ENCODE measurements at regions not wholly inside any gene's neighbourhood (a gene's known extent, or its start where the extent isn't known, plus 50 kb on each side); places are given as distances from the start of the nearest gene placed in this dataset.

DNA sequence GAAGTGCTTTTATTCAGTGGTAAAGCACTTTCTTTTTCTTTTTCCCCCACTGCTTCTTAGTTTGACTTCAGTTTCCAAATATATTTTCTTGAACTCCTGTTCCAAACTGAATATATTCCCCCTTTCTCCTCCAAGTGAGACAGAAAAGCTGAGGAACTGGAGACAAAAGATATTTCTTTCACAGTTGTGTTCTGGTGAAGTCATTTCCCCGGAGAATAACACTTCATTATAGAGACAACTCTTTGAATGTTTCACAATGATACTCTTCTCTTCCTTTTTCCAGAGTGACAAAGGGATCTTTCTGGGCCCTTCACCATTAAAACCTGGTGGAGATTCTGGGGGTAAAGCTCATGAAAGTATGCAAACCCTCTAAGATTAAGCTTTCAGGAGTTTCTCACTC, 860.8 kb upstream of the SLITRK5 start:
- no peak for DNase-seq (ENCODE audit: low spot score)
- ATAC-seq = no peak
- H3K27ac Mint-ChIP-seq = no peak overlapping the region
- H3K9me3 Mint-ChIP-seq = no peaks in the 10 kb centered on the region
- H3K36me3 Mint-ChIP-seq = no peaks in the 10 kb centered on the region
- H3K4me3 Mint-ChIP-seq = no peak overlapping the region
- peaks cover 6% of the 10 kb centered on the region for H3K4me1 Mint-ChIP-seq
- ChIA-PET POLR2A (no interaction called here), CTCF (no interaction called here)
- no peak for TF ChIP-seq ZBTB21 (CRISPR knock-in tag; IDR thresholded peaks at IDR 0.05; ENCODE audit: borderline replicate concordance)
- TF ChIP-seq, protein P1, sequence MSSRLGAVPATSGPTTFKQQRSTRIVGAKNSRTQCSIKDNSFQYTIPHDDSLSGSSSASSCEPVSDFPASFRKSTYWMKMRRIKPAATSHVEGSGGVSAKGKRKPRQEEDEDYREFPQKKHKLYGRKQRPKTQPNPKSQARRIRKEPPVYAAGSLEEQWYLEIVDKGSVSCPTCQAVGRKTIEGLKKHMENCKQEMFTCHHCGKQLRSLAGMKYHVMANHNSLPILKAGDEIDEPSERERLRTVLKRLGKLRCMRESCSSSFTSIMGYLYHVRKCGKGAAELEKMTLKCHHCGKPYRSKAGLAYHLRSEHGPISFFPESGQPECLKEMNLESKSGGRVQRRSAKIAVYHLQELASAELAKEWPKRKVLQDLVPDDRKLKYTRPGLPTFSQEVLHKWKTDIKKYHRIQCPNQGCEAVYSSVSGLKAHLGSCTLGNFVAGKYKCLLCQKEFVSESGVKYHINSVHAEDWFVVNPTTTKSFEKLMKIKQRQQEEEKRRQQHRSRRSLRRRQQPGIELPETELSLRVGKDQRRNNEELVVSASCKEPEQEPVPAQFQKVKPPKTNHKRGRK (CRISPR knock-in tag; IDR thresholded peaks at IDR 0.05; ENCODE audit: borderline replicate concordance) = no peak
- no peak for TF ChIP-seq FOXK1 (CRISPR knock-in tag; IDR thresholded peaks at IDR 0.05)
- TF ChIP-seq E2F4 (CRISPR knock-in tag; IDR thresholded peaks at IDR 0.05; ENCODE audit: borderline replicate concordance, low read depth) = no peak
- no peak for TF ChIP-seq ZNF396 (CRISPR knock-in tag; IDR thresholded peaks at IDR 0.05; ENCODE audit: borderline replicate concordance)
- TF ChIP-seq JUN (CRISPR knock-in tag; IDR thresholded peaks at IDR 0.05) = no peak
- TF ChIP-seq OVOL2 (CRISPR knock-in tag; IDR thresholded peaks at IDR 0.05; ENCODE audit: borderline replicate concordance) = no peak
- TF ChIP-seq KAT7 (CRISPR knock-in tag; IDR thresholded peaks at IDR 0.05; ENCODE audit: borderline replicate concordance) = no peak
- no peaks in the 10 kb centered on the region for H3K27me3 Mint-ChIP-seq (ENCODE audit: low read depth)

DNA sequence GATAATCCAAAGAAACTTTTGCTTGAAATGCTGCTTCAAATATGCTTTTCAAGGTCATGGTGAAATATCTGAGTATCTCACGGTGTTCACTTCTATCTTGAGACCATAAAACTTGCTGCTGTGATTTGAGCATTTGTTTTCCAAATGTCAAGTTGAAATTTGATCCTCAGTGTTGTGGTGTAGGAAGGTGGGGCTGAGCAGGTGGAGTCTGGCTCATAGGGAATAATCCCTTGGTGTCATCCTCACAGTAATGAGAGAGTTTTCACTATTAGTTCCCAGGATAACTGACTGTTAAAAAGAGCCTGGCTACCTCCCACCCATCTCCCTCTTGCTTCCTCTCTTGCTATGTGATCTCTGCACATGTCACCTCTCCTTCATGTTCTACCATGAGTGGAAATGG, 858.0 kb upstream of the SLITRK5 start:
- DNase-seq (ENCODE audit: low spot score) = no peak

More for the DNA sequence above, 858.0 kb upstream of the SLITRK5 start:
- H3K9me3 Mint-ChIP-seq = no peaks in the 10 kb centered on the region
- no peak overlapping the region for H3K4me3 Mint-ChIP-seq
- TF ChIP-seq ATF3 (CRISPR knock-in tag; conservative IDR thresholded peaks at IDR 0.05) (no peak), ZNF263 (CRISPR knock-in tag; IDR thresholded peaks at IDR 0.05; ENCODE audit: low read depth) (no peak)
- TF ChIP-seq, protein P2, sequence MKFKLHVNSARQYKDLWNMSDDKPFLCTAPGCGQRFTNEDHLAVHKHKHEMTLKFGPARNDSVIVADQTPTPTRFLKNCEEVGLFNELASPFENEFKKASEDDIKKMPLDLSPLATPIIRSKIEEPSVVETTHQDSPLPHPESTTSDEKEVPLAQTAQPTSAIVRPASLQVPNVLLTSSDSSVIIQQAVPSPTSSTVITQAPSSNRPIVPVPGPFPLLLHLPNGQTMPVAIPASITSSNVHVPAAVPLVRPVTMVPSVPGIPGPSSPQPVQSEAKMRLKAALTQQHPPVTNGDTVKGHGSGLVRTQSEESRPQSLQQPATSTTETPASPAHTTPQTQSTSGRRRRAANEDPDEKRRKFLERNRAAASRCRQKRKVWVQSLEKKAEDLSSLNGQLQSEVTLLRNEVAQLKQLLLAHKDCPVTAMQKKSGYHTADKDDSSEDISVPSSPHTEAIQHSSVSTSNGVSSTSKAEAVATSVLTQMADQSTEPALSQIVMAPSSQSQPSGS (CRISPR knock-in tag; IDR thresholded peaks at IDR 0.05; ENCODE audit: borderline replicate concordance, low read depth) = no peak
- TF ChIP-seq, protein P3, sequence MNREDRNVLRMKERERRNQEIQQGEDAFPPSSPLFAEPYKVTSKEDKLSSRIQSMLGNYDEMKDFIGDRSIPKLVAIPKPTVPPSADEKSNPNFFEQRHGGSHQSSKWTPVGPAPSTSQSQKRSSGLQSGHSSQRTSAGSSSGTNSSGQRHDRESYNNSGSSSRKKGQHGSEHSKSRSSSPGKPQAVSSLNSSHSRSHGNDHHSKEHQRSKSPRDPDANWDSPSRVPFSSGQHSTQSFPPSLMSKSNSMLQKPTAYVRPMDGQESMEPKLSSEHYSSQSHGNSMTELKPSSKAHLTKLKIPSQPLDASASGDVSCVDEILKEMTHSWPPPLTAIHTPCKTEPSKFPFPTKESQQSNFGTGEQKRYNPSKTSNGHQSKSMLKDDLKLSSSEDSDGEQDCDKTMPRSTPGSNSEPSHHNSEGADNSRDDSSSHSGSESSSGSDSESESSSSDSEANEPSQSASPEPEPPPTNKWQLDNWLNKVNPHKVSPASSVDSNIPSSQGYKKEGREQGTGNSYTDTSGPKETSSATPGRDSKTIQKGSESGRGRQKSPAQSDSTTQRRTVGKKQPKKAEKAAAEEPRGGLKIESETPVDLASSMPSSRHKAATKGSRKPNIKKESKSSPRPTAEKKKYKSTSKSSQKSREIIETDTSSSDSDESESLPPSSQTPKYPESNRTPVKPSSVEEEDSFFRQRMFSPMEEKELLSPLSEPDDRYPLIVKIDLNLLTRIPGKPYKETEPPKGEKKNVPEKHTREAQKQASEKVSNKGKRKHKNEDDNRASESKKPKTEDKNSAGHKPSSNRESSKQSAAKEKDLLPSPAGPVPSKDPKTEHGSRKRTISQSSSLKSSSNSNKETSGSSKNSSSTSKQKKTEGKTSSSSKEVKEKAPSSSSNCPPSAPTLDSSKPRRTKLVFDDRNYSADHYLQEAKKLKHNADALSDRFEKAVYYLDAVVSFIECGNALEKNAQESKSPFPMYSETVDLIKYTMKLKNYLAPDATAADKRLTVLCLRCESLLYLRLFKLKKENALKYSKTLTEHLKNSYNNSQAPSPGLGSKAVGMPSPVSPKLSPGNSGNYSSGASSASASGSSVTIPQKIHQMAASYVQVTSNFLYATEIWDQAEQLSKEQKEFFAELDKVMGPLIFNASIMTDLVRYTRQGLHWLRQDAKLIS (CRISPR knock-in tag; IDR thresholded peaks at IDR 0.05; ENCODE audit: borderline replicate concordance) = no peak
- 0 out of 2 replicates have a peak, but pooled peaks have one; percentile 52 for ATAC-seq
- H3K27me3 Mint-ChIP-seq (ENCODE audit: low read depth) = no peaks in the 10 kb centered on the region
- ChIA-PET CTCF (no interaction called here), POLR2A (no interaction called here)
- H3K4me1 Mint-ChIP-seq = peaks cover 6% of the 10 kb centered on the region
- no peaks in the 10 kb centered on the region for H3K36me3 Mint-ChIP-seq
- no peak overlapping the region; the same call in 1 of the 2 replicates for H3K27ac Mint-ChIP-seq

Measured in WTC11 (cell line).